ENCODE measurements at regions not wholly inside any gene's neighbourhood (a gene's known extent, or its start where the extent isn't known, plus 50 kb on each side); places are given as distances from the start of the nearest gene placed in this dataset.

DNA sequence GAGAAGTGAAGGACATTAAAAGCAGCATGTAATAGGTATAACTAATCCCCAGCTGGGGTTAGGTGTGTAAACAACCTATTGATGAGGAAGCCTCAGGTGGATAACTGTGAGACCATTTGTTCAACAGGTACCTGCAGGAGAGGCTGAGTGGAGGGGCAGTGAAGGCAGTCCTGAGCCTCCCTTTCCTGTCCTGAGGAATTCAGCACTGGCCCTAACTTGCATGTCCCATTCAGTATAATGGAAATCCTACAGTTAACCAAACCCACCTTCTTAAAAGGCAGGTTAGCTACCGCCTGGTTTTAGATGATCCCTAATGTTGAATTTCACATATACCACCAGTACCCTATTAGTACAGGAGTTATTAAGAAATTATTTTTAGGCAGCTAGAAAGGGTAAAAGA, 225.9 kb upstream of the GOT2 start:
- ChIA-PET CTCF (interaction anchor here (1.5 kb wide), 1 partner anchor 107 kb away, joined by 3 read pairs; no protein-coding TSS in a partner anchor), POLR2A (no interaction called here)
- Histone ChIP-seq H3K4me3 (ENCODE audit: control insufficient read depth in 1 of 7, extremely low read depth in 1 of 7, insufficient read depth in 4 of 7, low read depth in 2 of 7, low read length in 6 of 7) (no peak overlapping the region), H3K36me3 (ENCODE audit: control insufficient read depth in 4 of 4, insufficient read depth in 4 of 4, low read length in 3 of 4) (no peaks in the 10 kb centered on the region), H3K9me3 (ENCODE audit: control extremely low read depth in 1 of 5, control insufficient read depth in 4 of 5, insufficient read depth in 2 of 5, low read depth in 1 of 5, low read length in 4 of 5) (no peaks in the 10 kb centered on the region), H3K27ac (ENCODE audit: insufficient read depth in 1 of 2, low read depth in 1 of 2, low read length in 2 of 2, poor library complexity in 1 of 2, severe bottlenecking in 2 of 2) (no peak overlapping the region), H3K27me3 (replicated peaks in 2 of 5; ENCODE audit: control insufficient read depth in 4 of 5, insufficient read depth in 5 of 5, low read length in 4 of 5) (no peaks in the 10 kb centered on the region), H3K4me1 (ENCODE audit: control extremely low read depth in 1 of 4, control insufficient read depth in 4 of 4, insufficient read depth in 4 of 4, low read length in 3 of 4) (no peaks in the 10 kb centered on the region)
- DNase-seq = no peak
- WGBS (ENCODE audit: insufficient coverage) = no CpG with 5 or more reads among the region's 1 CpG

DNA sequence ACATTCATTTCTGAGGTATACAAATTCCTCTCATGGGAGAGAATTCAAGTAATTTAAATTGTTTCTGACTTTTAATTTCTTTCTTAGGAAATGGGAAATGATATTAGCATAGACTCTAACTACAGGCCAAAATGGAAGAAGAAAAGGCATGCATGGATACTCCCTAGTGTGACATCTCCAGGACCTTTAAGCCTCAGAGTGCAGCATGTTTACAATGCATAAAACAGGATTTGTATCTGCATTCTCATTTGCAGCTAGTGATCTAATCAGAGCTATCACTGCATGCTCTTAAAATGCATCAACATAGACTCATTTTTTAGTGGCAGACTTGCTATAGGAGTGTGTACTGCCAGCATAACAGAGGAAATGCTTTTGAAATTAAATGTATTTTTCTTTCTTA, 224.6 kb upstream of the GOT2 start:
- no peaks in the 10 kb centered on the region for H3K4me1 ChIP-seq (ENCODE audit: control extremely low read depth in 1 of 4, control insufficient read depth in 4 of 4, insufficient read depth in 4 of 4, low read length in 3 of 4)
- ChIA-PET POLR2A (no interaction called here), CTCF (interaction anchor here (1.1 to 1.5 kb wide), 2 partner anchors 99 to 106 kb away, joined by 3 read pairs; no protein-coding TSS in a partner anchor)
- H3K36me3 ChIP-seq (ENCODE audit: control insufficient read depth in 4 of 4, insufficient read depth in 4 of 4, low read length in 3 of 4) = no peaks in the 10 kb centered on the region
- H3K9me3 ChIP-seq (ENCODE audit: control extremely low read depth in 1 of 5, control insufficient read depth in 4 of 5, insufficient read depth in 2 of 5, low read depth in 1 of 5, low read length in 4 of 5) = no peaks in the 10 kb centered on the region
- no peak overlapping the region for H3K27ac ChIP-seq (ENCODE audit: insufficient read depth in 1 of 2, low read depth in 1 of 2, low read length in 2 of 2, poor library complexity in 1 of 2, severe bottlenecking in 2 of 2)
- no peak for DNase-seq
- H3K27me3 ChIP-seq (replicated peaks in 2 of 5; ENCODE audit: control insufficient read depth in 4 of 5, insufficient read depth in 5 of 5, low read length in 4 of 5) = no peaks in the 10 kb centered on the region
- H3K4me3 ChIP-seq (ENCODE audit: control insufficient read depth in 1 of 7, extremely low read depth in 1 of 7, insufficient read depth in 4 of 7, low read depth in 2 of 7, low read length in 6 of 7) = no peak overlapping the region

DNA sequence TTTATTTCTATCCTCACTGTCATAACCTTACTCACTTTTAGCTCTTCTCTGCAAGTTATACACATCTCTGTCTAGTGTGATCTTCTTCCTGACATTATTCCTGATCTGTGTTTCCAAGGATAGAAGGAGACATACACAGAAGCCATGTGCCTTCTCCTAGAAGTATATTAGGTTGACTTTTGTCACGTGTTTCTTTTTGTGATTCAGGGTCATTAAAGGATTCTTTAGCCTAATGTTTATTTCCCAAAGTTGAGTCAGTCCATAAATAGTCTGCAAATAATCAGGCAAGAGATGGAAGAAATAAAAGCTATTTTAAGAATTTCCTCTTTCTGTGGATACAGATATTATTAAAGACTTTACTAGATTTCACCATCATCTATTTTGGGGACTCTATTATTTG, 214.1 kb upstream of the GOT2 start:
- Histone ChIP-seq H3K27ac (ENCODE audit: insufficient read depth in 1 of 2, low read depth in 1 of 2, low read length in 2 of 2, poor library complexity in 1 of 2, severe bottlenecking in 2 of 2) (no peak overlapping the region), H3K9me3 (ENCODE audit: control extremely low read depth in 1 of 5, control insufficient read depth in 4 of 5, insufficient read depth in 2 of 5, low read depth in 1 of 5, low read length in 4 of 5) (peaks cover 0 to 13% (median 2%) of the 10 kb centered on the region in 5 experiments), H3K36me3 (ENCODE audit: control insufficient read depth in 4 of 4, insufficient read depth in 4 of 4, low read length in 3 of 4) (no peaks in the 10 kb centered on the region), H3K4me1 (ENCODE audit: control extremely low read depth in 1 of 4, control insufficient read depth in 4 of 4, insufficient read depth in 4 of 4, low read length in 3 of 4) (no peaks in the 10 kb centered on the region), H3K27me3 (replicated peaks in 2 of 5; ENCODE audit: control insufficient read depth in 4 of 5, insufficient read depth in 5 of 5, low read length in 4 of 5) (no peaks in the 10 kb centered on the region), H3K4me3 (ENCODE audit: control insufficient read depth in 1 of 7, extremely low read depth in 1 of 7, insufficient read depth in 4 of 7, low read depth in 2 of 7, low read length in 6 of 7) (no peak overlapping the region)
- DNase-seq = no peak
- ChIA-PET CTCF (no interaction called here), POLR2A (no interaction called here)
- 100% methylated on average over 1 of the region's 1 CpG for WGBS (ENCODE audit: insufficient coverage)

DNA sequence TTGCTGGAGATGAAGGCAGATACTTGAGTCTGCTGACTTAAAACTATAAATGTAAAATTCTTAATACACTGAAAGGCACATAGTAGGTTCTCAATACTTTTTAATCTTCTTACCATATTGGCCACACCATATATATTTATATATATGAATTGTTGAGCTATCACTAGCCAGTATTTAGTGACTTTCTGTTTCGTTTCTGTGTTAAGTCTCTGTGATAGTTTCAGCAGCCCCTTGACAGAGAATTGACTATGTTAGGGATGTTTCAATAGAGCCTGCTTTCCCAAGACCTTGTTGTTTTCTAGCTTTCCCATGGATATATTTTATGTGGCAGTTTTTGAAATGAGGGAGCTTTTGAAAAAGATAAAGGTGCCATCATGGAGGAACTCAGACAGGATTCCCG, 206.5 kb upstream of the GOT2 start:
- H3K27ac ChIP-seq (ENCODE audit: insufficient read depth in 1 of 2, low read depth in 1 of 2, low read length in 2 of 2, poor library complexity in 1 of 2, severe bottlenecking in 2 of 2) = no peak overlapping the region
- H3K27me3 ChIP-seq (replicated peaks in 2 of 5; ENCODE audit: control insufficient read depth in 4 of 5, insufficient read depth in 5 of 5, low read length in 4 of 5) = no peaks in the 10 kb centered on the region
- no peak overlapping the region for H3K4me3 ChIP-seq (ENCODE audit: control insufficient read depth in 1 of 7, extremely low read depth in 1 of 7, insufficient read depth in 4 of 7, low read depth in 2 of 7, low read length in 6 of 7)
- H3K9me3 ChIP-seq (ENCODE audit: control extremely low read depth in 1 of 5, control insufficient read depth in 4 of 5, insufficient read depth in 2 of 5, low read depth in 1 of 5, low read length in 4 of 5) = peaks cover 0 to 14% (median 0%) of the 10 kb centered on the region in 5 experiments
- CTCF ChIA-PET = no interaction called here
- POLR2A ChIA-PET = no interaction called here
- no peaks in the 10 kb centered on the region for H3K36me3 ChIP-seq (ENCODE audit: control insufficient read depth in 4 of 4, insufficient read depth in 4 of 4, low read length in 3 of 4)
- 90% methylated on average over 2 of the region's 2 CpGs for WGBS (ENCODE audit: insufficient coverage)
- H3K4me1 ChIP-seq (ENCODE audit: control extremely low read depth in 1 of 4, control insufficient read depth in 4 of 4, insufficient read depth in 4 of 4, low read length in 3 of 4) = no peaks in the 10 kb centered on the region
- no peak for DNase-seq

DNA sequence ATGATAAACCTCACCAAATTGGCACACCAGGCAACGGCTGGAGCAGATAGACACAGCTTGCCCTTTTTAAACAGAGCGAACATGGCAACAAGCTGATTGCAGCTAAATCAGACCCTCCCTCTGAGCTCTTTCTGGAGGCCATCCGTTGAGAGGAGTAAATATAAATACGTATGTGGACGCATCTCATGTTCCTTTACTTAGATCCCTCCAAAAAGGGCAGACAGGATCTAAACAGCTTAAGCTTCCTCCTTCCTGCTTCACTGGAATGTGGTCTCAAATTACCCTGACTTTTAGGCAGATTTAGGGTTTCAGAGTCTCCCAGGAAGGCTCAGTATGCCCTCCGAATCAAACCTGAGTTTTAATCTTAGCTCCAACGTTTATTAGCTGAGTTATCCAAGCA, 204.7 kb upstream of the GOT2 start:
- no peaks in the 10 kb centered on the region for H3K36me3 ChIP-seq (ENCODE audit: control insufficient read depth in 4 of 4, insufficient read depth in 4 of 4, low read length in 3 of 4)
- POLR2A ChIA-PET = no interaction called here
- 100% methylated on average over 5 of the region's 7 CpGs for WGBS (ENCODE audit: insufficient coverage)
- H3K27me3 ChIP-seq (replicated peaks in 2 of 5; ENCODE audit: control insufficient read depth in 4 of 5, insufficient read depth in 5 of 5, low read length in 4 of 5) = no peaks in the 10 kb centered on the region
- H3K9me3 ChIP-seq (ENCODE audit: control extremely low read depth in 1 of 5, control insufficient read depth in 4 of 5, insufficient read depth in 2 of 5, low read depth in 1 of 5, low read length in 4 of 5) = peaks cover 0 to 19% (median 4%) of the 10 kb centered on the region in 5 experiments
- CTCF ChIA-PET = interaction anchor here (1.3 kb wide), 1 partner anchor 79 kb away, joined by 3 read pairs; no protein-coding TSS in a partner anchor
- no peak overlapping the region for H3K4me3 ChIP-seq (ENCODE audit: control insufficient read depth in 1 of 7, extremely low read depth in 1 of 7, insufficient read depth in 4 of 7, low read depth in 2 of 7, low read length in 6 of 7)
- H3K27ac ChIP-seq (ENCODE audit: insufficient read depth in 1 of 2, low read depth in 1 of 2, low read length in 2 of 2, poor library complexity in 1 of 2, severe bottlenecking in 2 of 2) = no peak overlapping the region
- no peak for DNase-seq
- no peaks in the 10 kb centered on the region for H3K4me1 ChIP-seq (ENCODE audit: control extremely low read depth in 1 of 4, control insufficient read depth in 4 of 4, insufficient read depth in 4 of 4, low read length in 3 of 4)

DNA sequence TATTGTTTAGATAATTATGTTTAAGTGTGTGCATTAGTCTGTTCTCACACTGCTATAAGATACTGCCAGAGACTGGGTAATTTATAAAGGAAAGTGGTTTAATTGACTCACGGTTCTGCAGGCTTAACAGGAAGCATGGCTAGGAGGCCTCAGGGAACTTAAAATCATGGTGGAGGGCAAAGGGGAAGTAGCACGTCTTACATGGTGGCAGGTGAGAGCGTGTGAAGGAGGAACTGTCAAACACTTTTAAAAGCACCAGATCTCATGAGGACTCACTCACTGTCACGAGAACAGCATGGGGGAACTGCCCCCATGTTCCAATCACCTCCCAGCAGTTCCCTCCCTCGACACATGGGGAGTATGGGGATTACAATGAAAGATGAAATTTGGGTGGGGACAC, 203.5 kb upstream of the GOT2 start:
- Histone ChIP-seq H3K4me1 (ENCODE audit: control extremely low read depth in 1 of 4, control insufficient read depth in 4 of 4, insufficient read depth in 4 of 4, low read length in 3 of 4) (no peaks in the 10 kb centered on the region), H3K36me3 (ENCODE audit: control insufficient read depth in 4 of 4, insufficient read depth in 4 of 4, low read length in 3 of 4) (no peaks in the 10 kb centered on the region), H3K27ac (ENCODE audit: insufficient read depth in 1 of 2, low read depth in 1 of 2, low read length in 2 of 2, poor library complexity in 1 of 2, severe bottlenecking in 2 of 2) (no peak overlapping the region), H3K9me3 (ENCODE audit: control extremely low read depth in 1 of 5, control insufficient read depth in 4 of 5, insufficient read depth in 2 of 5, low read depth in 1 of 5, low read length in 4 of 5) (peaks cover 0 to 24% (median 4%) of the 10 kb centered on the region in 5 experiments), H3K27me3 (replicated peaks in 2 of 5; ENCODE audit: control insufficient read depth in 4 of 5, insufficient read depth in 5 of 5, low read length in 4 of 5) (no peaks in the 10 kb centered on the region), H3K4me3 (ENCODE audit: control insufficient read depth in 1 of 7, extremely low read depth in 1 of 7, insufficient read depth in 4 of 7, low read depth in 2 of 7, low read length in 6 of 7) (no peak overlapping the region)
- CTCF ChIA-PET = interaction anchor here (1.3 kb wide), 1 partner anchor 78 kb away, joined by 3 read pairs; no protein-coding TSS in a partner anchor
- peak in 2 of 3 donors; percentile 35 to 53 for DNase-seq
- POLR2A ChIA-PET = no interaction called here
- WGBS (ENCODE audit: insufficient coverage) = 43% methylated on average over 3 of the region's 5 CpGs

DNA sequence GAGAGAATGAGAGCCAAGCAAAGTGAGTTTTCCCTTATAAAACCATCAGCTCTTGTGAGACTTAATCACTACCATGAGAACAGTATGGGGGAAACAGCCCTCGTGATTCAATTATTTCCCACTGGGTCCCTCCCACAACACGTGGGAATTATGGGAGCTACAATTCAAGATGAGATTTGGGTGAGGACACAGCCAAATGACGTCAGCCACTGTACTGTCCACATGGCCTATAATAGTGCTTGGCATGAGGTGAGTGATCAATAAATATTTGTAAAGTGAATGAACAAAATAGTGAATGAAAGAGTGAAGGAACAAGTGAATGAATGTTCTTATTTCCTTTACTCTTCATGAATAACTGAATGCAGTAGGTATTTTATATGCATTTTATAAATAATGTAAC, 199.1 kb upstream of the GOT2 start:
- Histone ChIP-seq H3K9me3 (ENCODE audit: control extremely low read depth in 1 of 5, control insufficient read depth in 4 of 5, insufficient read depth in 2 of 5, low read depth in 1 of 5, low read length in 4 of 5) (peaks cover 0 to 24% (median 4%) of the 10 kb centered on the region in 5 experiments), H3K4me3 (ENCODE audit: control insufficient read depth in 1 of 7, extremely low read depth in 1 of 7, insufficient read depth in 4 of 7, low read depth in 2 of 7, low read length in 6 of 7) (no peak overlapping the region), H3K36me3 (ENCODE audit: control insufficient read depth in 4 of 4, insufficient read depth in 4 of 4, low read length in 3 of 4) (no peaks in the 10 kb centered on the region), H3K27me3 (replicated peaks in 2 of 5; ENCODE audit: control insufficient read depth in 4 of 5, insufficient read depth in 5 of 5, low read length in 4 of 5) (no peaks in the 10 kb centered on the region), H3K27ac (ENCODE audit: insufficient read depth in 1 of 2, low read depth in 1 of 2, low read length in 2 of 2, poor library complexity in 1 of 2, severe bottlenecking in 2 of 2) (no peak overlapping the region), H3K4me1 (ENCODE audit: control extremely low read depth in 1 of 4, control insufficient read depth in 4 of 4, insufficient read depth in 4 of 4, low read length in 3 of 4) (no peaks in the 10 kb centered on the region)
- 96% methylated on average over 3 of the region's 3 CpGs for WGBS (ENCODE audit: insufficient coverage)
- ChIA-PET POLR2A (no interaction called here), CTCF (no interaction called here)
- no peak for DNase-seq

Measured in common myeloid progenitor, CD34-positive (primary cell).